ENCODE measurements at regions not wholly inside any gene's neighbourhood (a gene's known extent, or its start where the extent isn't known, plus 50 kb on each side); places are given as distances from the start of the nearest gene placed in this dataset.

DNA sequence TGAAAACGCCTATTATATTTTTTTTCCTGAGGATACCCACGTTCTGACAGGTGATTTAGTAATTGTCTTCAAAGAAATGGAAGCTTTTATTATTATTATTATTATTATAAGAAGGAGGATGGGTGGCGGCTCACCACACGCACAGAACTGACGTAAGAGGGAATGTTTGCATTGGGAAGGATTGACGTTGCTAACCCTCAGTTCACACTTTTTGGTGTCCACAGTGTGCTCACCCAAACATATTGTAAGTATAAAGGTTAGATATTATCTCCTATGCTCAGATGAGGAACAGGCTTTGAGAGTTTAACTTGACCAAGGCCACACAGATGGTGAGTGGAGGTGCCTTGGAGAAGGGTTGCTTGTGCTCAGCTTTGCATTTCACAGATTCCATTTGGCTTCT, 533.5 kb upstream of the TBL1XR1 start:
- Histone ChIP-seq H3K4me2 (ENCODE audit: low read depth, low read length) (no peak overlapping the region), H3K9me3 (ENCODE audit: low read length) (no peaks in the 10 kb centered on the region), H3K27me3 (ENCODE audit: control insufficient read depth in 1 of 2, insufficient read depth in 2 of 2, low read length in 2 of 2) (no peaks in the 10 kb centered on the region), H3K4me1 (ENCODE audit: insufficient read depth, low read length) (no peaks in the 10 kb centered on the region), H3K9ac (ENCODE audit: insufficient read depth, low read depth, low read length) (no peak overlapping the region), H2AFZ (ENCODE audit: low read length) (no peak overlapping the region), H3K4me3 (replicated peaks in 1 of 3; ENCODE audit: insufficient read depth in 1 of 3, low read depth in 2 of 3, low read length in 3 of 3) (no peak overlapping the region), H3K79me2 (ENCODE audit: insufficient read depth, low read length) (no peaks in the 10 kb centered on the region), H3K36me3 (replicated peaks in 1 of 2; ENCODE audit: control insufficient read depth in 1 of 2, insufficient read depth in 2 of 2, low read length in 2 of 2) (no peaks in the 10 kb centered on the region), H3K27ac (ENCODE audit: extremely low read length, insufficient read depth, low read length) (no peak overlapping the region), H4K20me1 (ENCODE audit: insufficient read depth, low read length) (no peaks in the 10 kb centered on the region)
- ATAC-seq (no peak), DNase-seq (ENCODE audit: low spot score) (no peak), FAIRE-seq (no peak)
- ChIA-PET POLR2A (no interaction called here), CTCF (ENCODE audit: low intra/inter-chr PET ratio, low total read pairs) (no interaction called here)
- 29% methylated on average over 6 of the region's 6 CpGs for WGBS (ENCODE audit: low lambda C conversion rate)
- no TSS peak for BruUV-seq (replicated peaks)
- intact Hi-C loops (cut with micrococcal nuclease; ENCODE audit: unreplicated experiment): no loop called here
- in situ Hi-C loops (cut with HindIII; ENCODE audit: extremely low pct_ligation_motif_present, low pct_unique_long_range_greater_than_20kb): no loop called here
- TF ChIP-seq CENPT (CRISPR knock-in tag; IDR thresholded peaks at IDR 0.05; ENCODE audit: low read depth) (no peak), SOX6 (IDR thresholded peaks at IDR 0.05) (no peak), SOX6 (CRISPR knock-in tag; IDR thresholded peaks at IDR 0.05) (no peak), PCBP1 (IDR thresholded peaks at IDR 0.05; ENCODE audit: borderline replicate concordance, low read depth, low read length) (no peak), FOXA1 (IDR thresholded peaks at IDR 0.05) (no peak), FOXA1 (CRISPR knock-in tag; IDR thresholded peaks at IDR 0.05) (no peak), SKI (IDR thresholded peaks at IDR 0.05; ENCODE audit: partially characterized antibody) (no peak), RXRB (CRISPR knock-in tag; IDR thresholded peaks at IDR 0.05; ENCODE audit: borderline replicate concordance) (no peak), RARA (CRISPR knock-in tag; IDR thresholded peaks at IDR 0.05) (no peak), SYNCRIP (IDR thresholded peaks at IDR 0.05; ENCODE audit: insufficient read depth, low read depth, low read length) (no peak)
- TF ChIP-seq, protein P1, sequence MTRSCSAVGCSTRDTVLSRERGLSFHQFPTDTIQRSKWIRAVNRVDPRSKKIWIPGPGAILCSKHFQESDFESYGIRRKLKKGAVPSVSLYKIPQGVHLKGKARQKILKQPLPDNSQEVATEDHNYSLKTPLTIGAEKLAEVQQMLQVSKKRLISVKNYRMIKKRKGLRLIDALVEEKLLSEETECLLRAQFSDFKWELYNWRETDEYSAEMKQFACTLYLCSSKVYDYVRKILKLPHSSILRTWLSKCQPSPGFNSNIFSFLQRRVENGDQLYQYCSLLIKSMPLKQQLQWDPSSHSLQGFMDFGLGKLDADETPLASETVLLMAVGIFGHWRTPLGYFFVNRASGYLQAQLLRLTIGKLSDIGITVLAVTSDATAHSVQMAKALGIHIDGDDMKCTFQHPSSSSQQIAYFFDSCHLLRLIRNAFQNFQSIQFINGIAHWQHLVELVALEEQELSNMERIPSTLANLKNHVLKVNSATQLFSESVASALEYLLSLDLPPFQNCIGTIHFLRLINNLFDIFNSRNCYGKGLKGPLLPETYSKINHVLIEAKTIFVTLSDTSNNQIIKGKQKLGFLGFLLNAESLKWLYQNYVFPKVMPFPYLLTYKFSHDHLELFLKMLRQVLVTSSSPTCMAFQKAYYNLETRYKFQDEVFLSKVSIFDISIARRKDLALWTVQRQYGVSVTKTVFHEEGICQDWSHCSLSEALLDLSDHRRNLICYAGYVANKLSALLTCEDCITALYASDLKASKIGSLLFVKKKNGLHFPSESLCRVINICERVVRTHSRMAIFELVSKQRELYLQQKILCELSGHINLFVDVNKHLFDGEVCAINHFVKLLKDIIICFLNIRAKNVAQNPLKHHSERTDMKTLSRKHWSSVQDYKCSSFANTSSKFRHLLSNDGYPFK (CRISPR knock-in tag; IDR thresholded peaks at IDR 0.05; ENCODE audit: borderline replicate concordance): no peak
- TF ChIP-seq, protein P2, sequence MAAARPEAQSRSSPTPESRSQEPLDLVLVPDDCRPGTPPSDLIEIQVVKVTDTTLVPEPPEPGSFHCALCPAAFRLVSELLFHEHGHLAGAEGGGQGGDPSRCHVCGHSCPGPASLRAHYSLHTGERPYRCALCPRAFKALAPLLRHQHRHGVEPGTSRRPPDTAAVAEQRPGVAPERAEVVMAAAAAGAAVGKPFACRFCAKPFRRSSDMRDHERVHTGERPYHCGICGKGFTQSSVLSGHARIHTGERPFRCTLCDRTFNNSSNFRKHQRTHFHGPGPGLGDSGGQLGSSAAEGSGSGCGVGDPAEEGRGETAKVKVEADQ (CRISPR knock-in tag; IDR thresholded peaks at IDR 0.05; ENCODE audit: borderline replicate concordance): no peak
- TF ChIP-seq, protein P3, sequence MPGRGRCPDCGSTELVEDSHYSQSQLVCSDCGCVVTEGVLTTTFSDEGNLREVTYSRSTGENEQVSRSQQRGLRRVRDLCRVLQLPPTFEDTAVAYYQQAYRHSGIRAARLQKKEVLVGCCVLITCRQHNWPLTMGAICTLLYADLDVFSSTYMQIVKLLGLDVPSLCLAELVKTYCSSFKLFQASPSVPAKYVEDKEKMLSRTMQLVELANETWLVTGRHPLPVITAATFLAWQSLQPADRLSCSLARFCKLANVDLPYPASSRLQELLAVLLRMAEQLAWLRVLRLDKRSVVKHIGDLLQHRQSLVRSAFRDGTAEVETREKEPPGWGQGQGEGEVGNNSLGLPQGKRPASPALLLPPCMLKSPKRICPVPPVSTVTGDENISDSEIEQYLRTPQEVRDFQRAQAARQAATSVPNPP (CRISPR knock-in tag; IDR thresholded peaks at IDR 0.05): no peak
- TF ChIP-seq, protein P4, sequence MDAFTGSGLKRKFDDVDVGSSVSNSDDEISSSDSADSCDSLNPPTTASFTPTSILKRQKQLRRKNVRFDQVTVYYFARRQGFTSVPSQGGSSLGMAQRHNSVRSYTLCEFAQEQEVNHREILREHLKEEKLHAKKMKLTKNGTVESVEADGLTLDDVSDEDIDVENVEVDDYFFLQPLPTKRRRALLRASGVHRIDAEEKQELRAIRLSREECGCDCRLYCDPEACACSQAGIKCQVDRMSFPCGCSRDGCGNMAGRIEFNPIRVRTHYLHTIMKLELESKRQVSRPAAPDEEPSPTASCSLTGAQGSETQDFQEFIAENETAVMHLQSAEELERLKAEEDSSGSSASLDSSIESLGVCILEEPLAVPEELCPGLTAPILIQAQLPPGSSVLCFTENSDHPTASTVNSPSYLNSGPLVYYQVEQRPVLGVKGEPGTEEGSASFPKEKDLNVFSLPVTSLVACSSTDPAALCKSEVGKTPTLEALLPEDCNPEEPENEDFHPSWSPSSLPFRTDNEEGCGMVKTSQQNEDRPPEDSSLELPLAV (CRISPR knock-in tag; conservative IDR thresholded peaks at IDR 0.05; ENCODE audit: low read depth): no peak
- TF ChIP-seq, protein P5, sequence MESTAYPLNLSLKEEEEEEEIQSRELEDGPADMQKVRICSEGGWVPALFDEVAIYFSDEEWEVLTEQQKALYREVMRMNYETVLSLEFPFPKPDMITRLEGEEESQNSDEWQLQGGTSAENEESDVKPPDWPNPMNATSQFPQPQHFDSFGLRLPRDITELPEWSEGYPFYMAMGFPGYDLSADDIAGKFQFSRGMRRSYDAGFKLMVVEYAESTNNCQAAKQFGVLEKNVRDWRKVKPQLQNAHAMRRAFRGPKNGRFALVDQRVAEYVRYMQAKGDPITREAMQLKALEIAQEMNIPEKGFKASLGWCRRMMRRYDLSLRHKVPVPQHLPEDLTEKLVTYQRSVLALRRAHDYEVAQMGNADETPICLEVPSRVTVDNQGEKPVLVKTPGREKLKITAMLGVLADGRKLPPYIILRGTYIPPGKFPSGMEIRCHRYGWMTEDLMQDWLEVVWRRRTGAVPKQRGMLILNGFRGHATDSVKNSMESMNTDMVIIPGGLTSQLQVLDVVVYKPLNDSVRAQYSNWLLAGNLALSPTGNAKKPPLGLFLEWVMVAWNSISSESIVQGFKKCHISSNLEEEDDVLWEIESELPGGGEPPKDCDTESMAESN (CRISPR knock-in tag; conservative IDR thresholded peaks at IDR 0.05): no peak
- TF ChIP-seq, protein P6, sequence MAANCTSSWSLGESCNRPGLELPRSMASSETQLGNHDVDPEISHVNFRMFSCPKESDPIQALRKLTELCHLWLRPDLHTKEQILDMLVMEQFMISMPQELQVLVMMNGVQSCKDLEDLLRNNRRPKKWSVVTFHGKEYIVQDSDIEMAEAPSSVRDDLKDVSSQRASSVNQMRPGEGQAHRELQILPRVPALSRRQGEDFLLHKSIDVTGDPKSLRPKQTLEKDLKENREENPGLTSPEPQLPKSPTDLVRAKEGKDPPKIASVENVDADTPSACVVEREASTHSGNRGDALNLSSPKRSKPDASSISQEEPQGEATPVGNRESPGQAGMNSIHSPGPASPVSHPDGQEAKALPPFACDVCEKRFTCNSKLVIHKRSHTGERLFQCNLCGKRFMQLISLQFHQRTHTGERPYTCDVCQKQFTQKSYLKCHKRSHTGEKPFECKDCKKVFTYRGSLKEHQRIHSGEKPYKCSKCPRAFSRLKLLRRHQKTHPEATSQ (CRISPR knock-in tag; IDR thresholded peaks at IDR 0.05; ENCODE audit: borderline replicate concordance): no peak
